GM20000 (cell line): ENCODE measurements at regions not wholly inside any gene's neighbourhood (a gene's known extent, or its start where the extent isn't known, plus 50 kb on each side); places are given as distances from the start of the nearest gene placed in this dataset.

ENCODE experiments used
- DNase-seq: peaks from one replicate; pipeline ENCODE4 v3.0.0; 2012; ENCODE audit warnings: low spot score
- TF ChIP-seq, protein P1 (sequence below): IDR thresholded peaks from 2 replicates; pipeline ENCODE4 v1.5.1; 2012; ENCODE audit warnings: mild to moderate bottlenecking, control low read depth; ENCODE audit errors: extremely low read depth, missing control alignments

DNA sequence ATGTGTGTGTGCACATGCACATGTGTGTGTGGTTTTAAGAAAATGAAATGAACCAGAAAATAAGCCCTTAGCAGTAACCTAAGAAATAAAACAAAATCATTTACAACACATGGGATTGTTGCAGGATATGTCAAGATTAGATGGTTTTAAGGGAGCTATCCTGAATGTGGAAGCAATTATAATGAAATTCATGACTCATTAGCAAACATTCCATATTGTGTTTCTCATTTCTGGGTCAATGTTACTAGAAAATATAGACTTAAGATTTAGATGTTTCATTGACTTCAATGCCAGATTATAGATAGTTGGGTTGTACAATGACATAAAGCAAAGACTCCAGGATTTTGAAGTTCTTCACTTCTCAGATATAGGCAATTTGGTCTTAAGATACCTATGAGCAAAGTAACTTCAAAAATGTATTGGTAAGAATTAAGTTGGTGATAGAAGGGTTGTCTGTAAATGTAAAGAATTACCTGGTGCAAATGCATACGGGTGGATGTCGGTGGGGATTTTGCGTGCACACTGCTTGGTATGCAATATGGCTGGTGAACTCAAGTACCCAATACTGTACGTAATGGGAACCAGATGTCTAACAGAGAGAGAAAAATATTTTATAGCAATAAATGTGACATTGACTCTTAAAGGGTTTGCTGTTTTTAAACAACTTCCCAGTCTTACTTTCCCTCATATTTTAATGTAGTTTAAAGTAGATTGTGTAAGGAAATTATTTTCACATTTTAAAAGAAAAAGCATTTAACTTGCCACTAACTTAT lies 53.9 kb upstream of the NR2F2 start:
- TF ChIP-seq, protein P1, sequence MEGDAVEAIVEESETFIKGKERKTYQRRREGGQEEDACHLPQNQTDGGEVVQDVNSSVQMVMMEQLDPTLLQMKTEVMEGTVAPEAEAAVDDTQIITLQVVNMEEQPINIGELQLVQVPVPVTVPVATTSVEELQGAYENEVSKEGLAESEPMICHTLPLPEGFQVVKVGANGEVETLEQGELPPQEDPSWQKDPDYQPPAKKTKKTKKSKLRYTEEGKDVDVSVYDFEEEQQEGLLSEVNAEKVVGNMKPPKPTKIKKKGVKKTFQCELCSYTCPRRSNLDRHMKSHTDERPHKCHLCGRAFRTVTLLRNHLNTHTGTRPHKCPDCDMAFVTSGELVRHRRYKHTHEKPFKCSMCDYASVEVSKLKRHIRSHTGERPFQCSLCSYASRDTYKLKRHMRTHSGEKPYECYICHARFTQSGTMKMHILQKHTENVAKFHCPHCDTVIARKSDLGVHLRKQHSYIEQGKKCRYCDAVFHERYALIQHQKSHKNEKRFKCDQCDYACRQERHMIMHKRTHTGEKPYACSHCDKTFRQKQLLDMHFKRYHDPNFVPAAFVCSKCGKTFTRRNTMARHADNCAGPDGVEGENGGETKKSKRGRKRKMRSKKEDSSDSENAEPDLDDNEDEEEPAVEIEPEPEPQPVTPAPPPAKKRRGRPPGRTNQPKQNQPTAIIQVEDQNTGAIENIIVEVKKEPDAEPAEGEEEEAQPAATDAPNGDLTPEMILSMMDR = no peak
- no peak for DNase-seq
